ENCODE measurements at regions not wholly inside any gene's neighbourhood (a gene's known extent, or its start where the extent isn't known, plus 50 kb on each side); places are given as distances from the start of the nearest gene placed in this dataset.

GRCh38 chr3:187802928-187803259 is 57.6 kb upstream of the BCL6 start:
- Histone ChIP-seq H3K27me3 (ENCODE audit: insufficient read depth, insufficient read length) (no peaks in the 10 kb centered on the region), H3K4me1 (ENCODE audit: insufficient read depth, insufficient read length) (no peaks in the 10 kb centered on the region), H3K4me3 (ENCODE audit: insufficient read length, low read depth) (no peak overlapping the region), H3K36me3 (ENCODE audit: insufficient read depth, insufficient read length, low read length) (no peaks in the 10 kb centered on the region), H3K9ac (ENCODE audit: insufficient read length, low read depth) (no peak overlapping the region), H3K9me3 (ENCODE audit: insufficient read depth, low read length) (peaks cover 18% of the 10 kb centered on the region)
- no peak for DNase-seq (ENCODE audit: low read depth, low spot score)
- TF ChIP-seq ZNF274 (IDR thresholded peaks at IDR 0.05; ENCODE audit: low read depth, low read length) (no peak), YY1 (IDR thresholded peaks at IDR 0.05; ENCODE audit: insufficient read depth, insufficient read length) (no peak)

- peaks cover 5% of the 10 kb centered on the region; the same call in 1 of the 2 replicates for H3K9me3 ChIP-seq (ENCODE audit: insufficient read depth, low read length)
- H3K27me3 ChIP-seq (ENCODE audit: insufficient read depth, insufficient read length): no peaks in the 10 kb centered on the region
- TF ChIP-seq SUZ12 (IDR thresholded peaks at IDR 0.05; ENCODE audit: extremely low read depth, insufficient read depth, insufficient read length) (no peak), YY1 (IDR thresholded peaks at IDR 0.05; ENCODE audit: insufficient read depth, insufficient read length) (no peak), ZNF274 (IDR thresholded peaks at IDR 0.05; ENCODE audit: low read depth, low read length) (no peak)
- no peak overlapping the region for H3K4me3 ChIP-seq (ENCODE audit: insufficient read length, low read depth)
- no peak for DNase-seq (ENCODE audit: low read depth, low spot score)
- H3K9ac ChIP-seq (ENCODE audit: insufficient read length, low read depth): no peak overlapping the region
- H3K4me1 ChIP-seq (ENCODE audit: insufficient read depth, insufficient read length): no peaks in the 10 kb centered on the region
- H3K36me3 ChIP-seq (ENCODE audit: insufficient read depth, insufficient read length, low read length): no peaks in the 10 kb centered on the region
These were observed 59.0 kb upstream of the BCL6 start for GRCh38 chr3:187804120-187804744.

- Histone ChIP-seq H3K4me3 (ENCODE audit: insufficient read length, low read depth) (no peak overlapping the region), H3K27me3 (ENCODE audit: insufficient read depth, insufficient read length) (no peaks in the 10 kb centered on the region), H3K4me1 (ENCODE audit: insufficient read depth, insufficient read length) (no peaks in the 10 kb centered on the region), H3K9ac (ENCODE audit: insufficient read length, low read depth) (no peak overlapping the region), H3K36me3 (ENCODE audit: insufficient read depth, insufficient read length, low read length) (no peaks in the 10 kb centered on the region), H3K9me3 (ENCODE audit: insufficient read depth, low read length) (0 out of 2 replicates have a peak, but pooled peaks cover under 1% of the 10 kb centered on the region)
- no peak for DNase-seq (ENCODE audit: low read depth, low spot score)
- no peak for TF ChIP-seq SUZ12 (IDR thresholded peaks at IDR 0.05; ENCODE audit: extremely low read depth, insufficient read depth, insufficient read length)
- TF ChIP-seq ZNF274 (IDR thresholded peaks at IDR 0.05; ENCODE audit: low read depth, low read length): no peak
- no peak for TF ChIP-seq YY1 (IDR thresholded peaks at IDR 0.05; ENCODE audit: insufficient read depth, insufficient read length)
These were observed 59.5 kb upstream of the BCL6 start for GRCh38 chr3:187804745-187805121.

GRCh38 chr3:187805774-187806173 is 60.5 kb upstream of the BCL6 start:
- no peaks in the 10 kb centered on the region for H3K27me3 ChIP-seq (ENCODE audit: insufficient read depth, insufficient read length)
- no peak overlapping the region for H3K4me3 ChIP-seq (ENCODE audit: insufficient read length, low read depth)
- H3K9ac ChIP-seq (ENCODE audit: insufficient read length, low read depth): no peak overlapping the region
- H3K36me3 ChIP-seq (ENCODE audit: insufficient read depth, insufficient read length, low read length): no peaks in the 10 kb centered on the region
- H3K4me1 ChIP-seq (ENCODE audit: insufficient read depth, insufficient read length): peaks cover 2% of the 10 kb centered on the region
- no peak for DNase-seq (ENCODE audit: low read depth, low spot score)
- TF ChIP-seq SUZ12 (IDR thresholded peaks at IDR 0.05; ENCODE audit: extremely low read depth, insufficient read depth, insufficient read length): no peak
- TF ChIP-seq ZNF274 (IDR thresholded peaks at IDR 0.05; ENCODE audit: low read depth, low read length): no peak
- TF ChIP-seq YY1 (IDR thresholded peaks at IDR 0.05; ENCODE audit: insufficient read depth, insufficient read length): no peak
- H3K9me3 ChIP-seq (ENCODE audit: insufficient read depth, low read length): no peaks in the 10 kb centered on the region

GRCh38 chr3:187807086-187807862 is 62.0 kb upstream of the BCL6 start:
- TF ChIP-seq ZNF274 (IDR thresholded peaks at IDR 0.05; ENCODE audit: low read depth, low read length): no peak
- no peak for TF ChIP-seq YY1 (IDR thresholded peaks at IDR 0.05; ENCODE audit: insufficient read depth, insufficient read length)
- TF ChIP-seq SUZ12 (IDR thresholded peaks at IDR 0.05; ENCODE audit: extremely low read depth, insufficient read depth, insufficient read length): no peak
- H3K9me3 ChIP-seq (ENCODE audit: insufficient read depth, low read length): no peaks in the 10 kb centered on the region
- no peak overlapping the region for H3K9ac ChIP-seq (ENCODE audit: insufficient read length, low read depth)
- DNase-seq (ENCODE audit: low read depth, low spot score): no peak
- peaks cover 4% of the 10 kb centered on the region for H3K4me1 ChIP-seq (ENCODE audit: insufficient read depth, insufficient read length)
- H3K36me3 ChIP-seq (ENCODE audit: insufficient read depth, insufficient read length, low read length): no peaks in the 10 kb centered on the region
- no peaks in the 10 kb centered on the region for H3K27me3 ChIP-seq (ENCODE audit: insufficient read depth, insufficient read length)
- no peak overlapping the region for H3K4me3 ChIP-seq (ENCODE audit: insufficient read length, low read depth)

- DNase-seq (ENCODE audit: low read depth, low spot score): no peak
- Histone ChIP-seq H3K27me3 (ENCODE audit: insufficient read depth, insufficient read length) (no peaks in the 10 kb centered on the region), H3K4me3 (ENCODE audit: insufficient read length, low read depth) (no peak overlapping the region), H3K36me3 (ENCODE audit: insufficient read depth, insufficient read length, low read length) (no peaks in the 10 kb centered on the region), H3K4me1 (ENCODE audit: insufficient read depth, insufficient read length) (peaks cover 4% of the 10 kb centered on the region), H3K9ac (ENCODE audit: insufficient read length, low read depth) (no peak overlapping the region), H3K9me3 (ENCODE audit: insufficient read depth, low read length) (no peaks in the 10 kb centered on the region)
- TF ChIP-seq YY1 (IDR thresholded peaks at IDR 0.05; ENCODE audit: insufficient read depth, insufficient read length): no peak
- no peak for TF ChIP-seq SUZ12 (IDR thresholded peaks at IDR 0.05; ENCODE audit: extremely low read depth, insufficient read depth, insufficient read length)
- no peak for TF ChIP-seq ZNF274 (IDR thresholded peaks at IDR 0.05; ENCODE audit: low read depth, low read length)
These were observed 63.2 kb upstream of the BCL6 start for GRCh38 chr3:187808527-187808895.

GRCh38 chr3:187809612-187809991 is 64.3 kb upstream of the BCL6 start:
- Histone ChIP-seq H3K4me3 (ENCODE audit: insufficient read length, low read depth) (no peak overlapping the region), H3K36me3 (ENCODE audit: insufficient read depth, insufficient read length, low read length) (no peaks in the 10 kb centered on the region), H3K9me3 (ENCODE audit: insufficient read depth, low read length) (no peaks in the 10 kb centered on the region), H3K9ac (ENCODE audit: insufficient read length, low read depth) (no peak overlapping the region), H3K4me1 (ENCODE audit: insufficient read depth, insufficient read length) (peaks cover 4% of the 10 kb centered on the region), H3K27me3 (ENCODE audit: insufficient read depth, insufficient read length) (no peaks in the 10 kb centered on the region)
- DNase-seq (ENCODE audit: low read depth, low spot score): no peak
- no peak for TF ChIP-seq SUZ12 (IDR thresholded peaks at IDR 0.05; ENCODE audit: extremely low read depth, insufficient read depth, insufficient read length)
- TF ChIP-seq YY1 (IDR thresholded peaks at IDR 0.05; ENCODE audit: insufficient read depth, insufficient read length): no peak
- TF ChIP-seq ZNF274 (IDR thresholded peaks at IDR 0.05; ENCODE audit: low read depth, low read length): no peak
